ENCODE measurements at regions not wholly inside any gene's neighbourhood (a gene's known extent, or its start where the extent isn't known, plus 50 kb on each side); places are given as distances from the start of the nearest gene placed in this dataset.

GRCh38 chr21:33128538-33128937, 58.6 kb downstream of the OLIG1 start:
- no peak for DNase-seq (ENCODE audit: low read depth)
- Histone ChIP-seq H3K4me1 (ENCODE audit: insufficient read depth, low read length) (no peaks in the 10 kb centered on the region), H2AFZ (ENCODE audit: low read depth, low read length) (no peak overlapping the region), H3K9me3 (ENCODE audit: insufficient read depth, low read depth, low read length) (no peaks in the 10 kb centered on the region), H4K20me1 (ENCODE audit: insufficient read depth, low read length) (no peaks in the 10 kb centered on the region), H3K9ac (ENCODE audit: low read length) (no peak overlapping the region), H3K36me3 (ENCODE audit: insufficient read depth, low read length) (no peaks in the 10 kb centered on the region), H3K27me3 (ENCODE audit: insufficient read depth, low read length) (peaks cover 42% of the 10 kb centered on the region), H3K4me2 (ENCODE audit: low read length) (no peak overlapping the region), H3K79me2 (ENCODE audit: insufficient read depth, low read length) (no peaks in the 10 kb centered on the region), H3K27ac (ENCODE audit: low read depth, low read length) (no peak overlapping the region), H3K4me3 (ENCODE audit: insufficient read depth, low read depth, low read length) (no peak overlapping the region)
- Mint-ChIP-seq H3K27me3 (ENCODE audit: low read depth, unreplicated experiment) (peaks cover 16% of the 10 kb centered on the region), H3K4me1 (ENCODE audit: low read depth, unreplicated experiment) (peaks cover 3% of the 10 kb centered on the region), H3K27ac (ENCODE audit: unreplicated experiment) (no peak overlapping the region), H3K4me3 (ENCODE audit: unreplicated experiment) (no peak overlapping the region), H3K9me3 (ENCODE audit: unreplicated experiment) (no peaks in the 10 kb centered on the region), H3K36me3 (ENCODE audit: low read depth, unreplicated experiment) (no peaks in the 10 kb centered on the region)
- TF ChIP-seq EZH2 (IDR thresholded peaks at IDR 0.05; ENCODE audit: insufficient read depth, low read length) (no peak), CTCF (IDR thresholded peaks at IDR 0.05; ENCODE audit: insufficient read depth, low read depth, low read length) (no peak)
- no peak for FAIRE-seq

GRCh38 chr21:33132054-33132453, 62.1 kb downstream of the OLIG1 start:
- no peak overlapping the region for H3K4me3 Mint-ChIP-seq (ENCODE audit: unreplicated experiment)
- H3K4me3 ChIP-seq (ENCODE audit: insufficient read depth, low read depth, low read length): no peak overlapping the region
- H3K36me3 ChIP-seq (ENCODE audit: insufficient read depth, low read length): no peaks in the 10 kb centered on the region
- H3K27me3 ChIP-seq (ENCODE audit: insufficient read depth, low read length): peaks cover 43% of the 10 kb centered on the region
- TF ChIP-seq CTCF (IDR thresholded peaks at IDR 0.05; ENCODE audit: insufficient read depth, low read depth, low read length) (no peak), EZH2 (IDR thresholded peaks at IDR 0.05; ENCODE audit: insufficient read depth, low read length) (no peak)
- no peak overlapping the region for H3K9ac ChIP-seq (ENCODE audit: low read length)
- no peak overlapping the region for H2AFZ ChIP-seq (ENCODE audit: low read depth, low read length)
- H3K27ac Mint-ChIP-seq (ENCODE audit: unreplicated experiment): no peak overlapping the region
- no peaks in the 10 kb centered on the region for H3K36me3 Mint-ChIP-seq (ENCODE audit: low read depth, unreplicated experiment)
- H3K27ac ChIP-seq (ENCODE audit: low read depth, low read length): no peak overlapping the region
- no peak for FAIRE-seq
- H3K79me2 ChIP-seq (ENCODE audit: insufficient read depth, low read length): no peaks in the 10 kb centered on the region
- peaks cover 26% of the 10 kb centered on the region for H3K27me3 Mint-ChIP-seq (ENCODE audit: low read depth, unreplicated experiment)
- H3K9me3 ChIP-seq (ENCODE audit: insufficient read depth, low read depth, low read length): no peaks in the 10 kb centered on the region
- no peak overlapping the region for H3K4me2 ChIP-seq (ENCODE audit: low read length)
- H3K9me3 Mint-ChIP-seq (ENCODE audit: unreplicated experiment): no peaks in the 10 kb centered on the region
- no peaks in the 10 kb centered on the region for H3K4me1 Mint-ChIP-seq (ENCODE audit: low read depth, unreplicated experiment)
- DNase-seq (ENCODE audit: low read depth): no peak
- no peaks in the 10 kb centered on the region for H4K20me1 ChIP-seq (ENCODE audit: insufficient read depth, low read length)
- H3K4me1 ChIP-seq (ENCODE audit: insufficient read depth, low read length): no peaks in the 10 kb centered on the region

- H3K9me3 ChIP-seq (ENCODE audit: insufficient read depth, low read depth, low read length): no peaks in the 10 kb centered on the region
- H3K27me3 Mint-ChIP-seq (ENCODE audit: low read depth, unreplicated experiment): peaks cover 20% of the 10 kb centered on the region
- H3K4me1 Mint-ChIP-seq (ENCODE audit: low read depth, unreplicated experiment): no peaks in the 10 kb centered on the region
- H3K9me3 Mint-ChIP-seq (ENCODE audit: unreplicated experiment): no peaks in the 10 kb centered on the region
- no peak for TF ChIP-seq CTCF (IDR thresholded peaks at IDR 0.05; ENCODE audit: insufficient read depth, low read depth, low read length)
- no peak for TF ChIP-seq EZH2 (IDR thresholded peaks at IDR 0.05; ENCODE audit: insufficient read depth, low read length)
- no peak overlapping the region for H3K4me3 Mint-ChIP-seq (ENCODE audit: unreplicated experiment)
- H3K9ac ChIP-seq (ENCODE audit: low read length): no peak overlapping the region
- no peak overlapping the region for H3K27ac ChIP-seq (ENCODE audit: low read depth, low read length)
- peaks cover 34% of the 10 kb centered on the region for H3K27me3 ChIP-seq (ENCODE audit: insufficient read depth, low read length)
- H3K4me3 ChIP-seq (ENCODE audit: insufficient read depth, low read depth, low read length): no peak overlapping the region
- no peak overlapping the region for H2AFZ ChIP-seq (ENCODE audit: low read depth, low read length)
- no peaks in the 10 kb centered on the region for H3K36me3 Mint-ChIP-seq (ENCODE audit: low read depth, unreplicated experiment)
- H3K36me3 ChIP-seq (ENCODE audit: insufficient read depth, low read length): no peaks in the 10 kb centered on the region
- no peaks in the 10 kb centered on the region for H4K20me1 ChIP-seq (ENCODE audit: insufficient read depth, low read length)
- no peak overlapping the region for H3K4me2 ChIP-seq (ENCODE audit: low read length)
- no peak for FAIRE-seq
- DNase-seq (ENCODE audit: low read depth): no peak
- H3K27ac Mint-ChIP-seq (ENCODE audit: unreplicated experiment): no peak overlapping the region
- H3K4me1 ChIP-seq (ENCODE audit: insufficient read depth, low read length): no peaks in the 10 kb centered on the region
- no peaks in the 10 kb centered on the region for H3K79me2 ChIP-seq (ENCODE audit: insufficient read depth, low read length)
Observed at GRCh38 chr21:33133892-33134291, 64.0 kb downstream of the OLIG1 start.
